Tibial artery (tissue), 4 donors: ENCODE measurements at regions not wholly inside any gene's neighbourhood (a gene's known extent, or its start where the extent isn't known, plus 50 kb on each side); places are given as distances from the start of the nearest gene placed in this dataset.

Experiments used
- DNase-seq, 2 donors: peaks; one replicate each; pipeline ENCODE4 v3.0.0-alpha.2; 2019
- H3K27ac ChIP-seq, 2 donors: fragments of 200-600 bp; sonication (generic) in 1 of 2; 1 replicate in 1 of 2; 2 replicates in 1 of 2; pipeline ENCODE4 v1.5.1; 2018 to 2019; ENCODE audit warnings: mild to moderate bottlenecking in 1 of 2
- H3K27me3 ChIP-seq, 2 donors: fragments of 200-600 bp; sonication (generic) in 1 of 2; one replicate each; pipeline versions ENCODE4 v1.5.1 to v1.6.0; 2016 to 2019
- H3K36me3 ChIP-seq, 3 donors: fragments of 200-600 bp; sonication (generic) in 2 of 3; one replicate each; pipeline ENCODE4 v1.5.1; 2016 to 2019; ENCODE audit warnings: mild to moderate bottlenecking in 2 of 3
- H3K4me1 ChIP-seq, 4 donors: fragments of 200-600 bp; sonication (generic) in 2 of 4; 1 replicate in 3 of 4; 2 replicates in 1 of 4; pipeline ENCODE4 v1.5.1; 2016 to 2019
- H3K4me3 ChIP-seq, 2 donors: fragments of 200-600 bp; sonication (generic) in 1 of 2; 1 replicate in 1 of 2; 2 replicates in 1 of 2; pipeline ENCODE4 v1.5.1; 2018 to 2019; ENCODE audit warnings: mild to moderate bottlenecking in 2 of 2
- H3K9me3 ChIP-seq, 3 donors: fragments of 200-600 bp; sonication (generic) in 1 of 3; one replicate each; pipeline ENCODE4 v1.5.1; 2016 to 2019
- CTCF ChIP-seq, 2 experiments: fragments of 200-600 bp in 1 of 2; fragments of 450-650 bp in 1 of 2; IDR thresholded peaks; one replicate each; pipeline ENCODE4 v1.5.1; 2017 to 2019; ENCODE audit warnings: antibody characterized with exemption in 2 of 2, mild to moderate bottlenecking in 1 of 2, moderate library complexity in 1 of 2
- intact Hi-C: fragments of 100-400 bp; cut with DNase I; formaldehyde crosslinking; loops from one replicate; pipeline ENCODE4 v1.15.0; 2023; ENCODE audit warnings: low total_unique reads

GRCh38 chr6:105667056-105667455 is 264.2 kb upstream of the PREP start:
- no peak for DNase-seq
- H3K4me3 ChIP-seq: no peak overlapping the region
- no peak for TF ChIP-seq CTCF (IDR thresholded peaks at IDR 0.05)
- intact Hi-C loops: no loop called here
- H3K27me3 ChIP-seq: no peaks in the 10 kb centered on the region
- H3K36me3 ChIP-seq: no peaks in the 10 kb centered on the region
- no peak overlapping the region for H3K27ac ChIP-seq
- no peaks in the 10 kb centered on the region for H3K9me3 ChIP-seq
- H3K4me1 ChIP-seq: no peaks in the 10 kb centered on the region

- no peaks in the 10 kb centered on the region for H3K36me3 ChIP-seq
- no peak overlapping the region for H3K27ac ChIP-seq
- DNase-seq: no peak
- H3K4me3 ChIP-seq: no peak overlapping the region
- no peaks in the 10 kb centered on the region for H3K4me1 ChIP-seq
- no peak for TF ChIP-seq CTCF (IDR thresholded peaks at IDR 0.05)
- H3K27me3 ChIP-seq: no peaks in the 10 kb centered on the region
- H3K9me3 ChIP-seq: no peaks in the 10 kb centered on the region
- intact Hi-C loops: no loop called here
Observed at GRCh38 chr6:105664931-105665330, 262.0 kb upstream of the PREP start.

- Histone ChIP-seq H3K4me1 (no peaks in the 10 kb centered on the region), H3K36me3 (no peaks in the 10 kb centered on the region), H3K4me3 (no peak overlapping the region), H3K27ac (no peak overlapping the region), H3K27me3 (no peaks in the 10 kb centered on the region), H3K9me3 (no peaks in the 10 kb centered on the region)
- no peak for TF ChIP-seq CTCF (IDR thresholded peaks at IDR 0.05)
- intact Hi-C loops: no loop called here
- no peak for DNase-seq
Observed at GRCh38 chr6:105651969-105652368, 249.1 kb upstream of the PREP start.

DNA sequence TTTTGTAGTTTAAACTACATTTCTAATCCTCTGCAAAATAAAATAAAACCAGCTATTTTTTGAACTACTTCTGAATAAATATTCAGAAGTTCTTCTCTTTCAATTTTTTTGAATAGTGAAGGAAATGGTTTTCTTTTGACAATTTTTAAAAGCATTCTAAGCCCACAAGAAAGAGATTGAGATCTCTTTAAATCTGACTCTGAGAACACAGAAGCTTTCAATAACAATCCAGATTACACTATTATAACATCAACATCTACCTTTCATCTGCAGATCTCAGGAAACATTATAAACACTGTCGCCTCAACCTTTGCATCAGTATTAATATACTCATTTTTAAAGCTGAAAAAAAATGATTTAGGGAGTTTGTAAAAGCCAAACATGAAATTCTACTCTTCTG is 247.5 kb upstream of the PREP start:
- Histone ChIP-seq H3K27me3 (no peaks in the 10 kb centered on the region), H3K27ac (no peak overlapping the region), H3K36me3 (no peaks in the 10 kb centered on the region), H3K4me1 (peaks cover 0 to 5% (median 0%) of the 10 kb centered on the region in 4 donors), H3K4me3 (no peak overlapping the region), H3K9me3 (no peaks in the 10 kb centered on the region)
- intact Hi-C loops: no loop called here
- no peak for DNase-seq
- no peak for TF ChIP-seq CTCF (IDR thresholded peaks at IDR 0.05)

- TF ChIP-seq CTCF (IDR thresholded peaks at IDR 0.05): no peak
- intact Hi-C loops: no loop called here
- H3K27me3 ChIP-seq: no peaks in the 10 kb centered on the region
- peaks cover 0 to 6% (median 0%) of the 10 kb centered on the region in 4 donors for H3K4me1 ChIP-seq
- no peaks in the 10 kb centered on the region for H3K9me3 ChIP-seq
- DNase-seq: no peak
- H3K36me3 ChIP-seq: no peaks in the 10 kb centered on the region
- H3K4me3 ChIP-seq: no peak overlapping the region
- H3K27ac ChIP-seq: no peak overlapping the region
Observed at GRCh38 chr6:105649192-105649591, 246.3 kb upstream of the PREP start.

- Histone ChIP-seq H3K27me3 (no peaks in the 10 kb centered on the region), H3K36me3 (no peaks in the 10 kb centered on the region)
Observed at GRCh38 chr6:105648276-105648675, 245.4 kb upstream of the PREP start.

More at GRCh38 chr6:105648276-105648675, 245.4 kb upstream of the PREP start:
- no peak for DNase-seq
- H3K4me3 ChIP-seq: no peak overlapping the region
- no peaks in the 10 kb centered on the region for H3K9me3 ChIP-seq
- H3K27ac ChIP-seq: no peak overlapping the region
- no peak for TF ChIP-seq CTCF (IDR thresholded peaks at IDR 0.05)
- intact Hi-C loops: no loop called here
- H3K4me1 ChIP-seq: peaks cover 0 to 6% (median 0%) of the 10 kb centered on the region in 4 donors
